Suprapubic skin (tissue), 4 donors: ENCODE measurements at regions not wholly inside any gene's neighbourhood (a gene's known extent, or its start where the extent isn't known, plus 50 kb on each side); places are given as distances from the start of the nearest gene placed in this dataset.

ENCODE experiments used
- EP300 ChIP-seq: sonication (generic); formaldehyde crosslinking; IDR thresholded peaks from one replicate; pipeline ENCODE4 v1.6.1; 2017; ENCODE audit warnings: antibody characterized with exemption
- POLR2A ChIP-seq, 2 donors: fragments of 450-650 bp; IDR thresholded peaks; one replicate each; pipeline ENCODE4 v1.6.1; 2017; ENCODE audit warnings: antibody characterized with exemption in 2 of 2, mild to moderate bottlenecking in 2 of 2, moderate library complexity in 2 of 2
- POLR2AphosphoS5 ChIP-seq, 3 donors: sonication (generic); formaldehyde crosslinking; IDR thresholded peaks; one replicate each; pipeline ENCODE4 v1.6.1; 2017; ENCODE audit warnings: antibody characterized with exemption in 3 of 3
- TF ChIP-seq, protein P1 (sequence below), 2 donors: fragments of 200-600 bp in 1 of 2; fragments of 450-650 bp in 1 of 2; sonication (generic) in 1 of 2; IDR thresholded peaks; one replicate each; pipeline ENCODE4 v1.5.1; 2016 to 2019; ENCODE audit warnings: antibody characterized with exemption in 2 of 2, mild to moderate bottlenecking in 1 of 2, moderate library complexity in 1 of 2

DNA sequence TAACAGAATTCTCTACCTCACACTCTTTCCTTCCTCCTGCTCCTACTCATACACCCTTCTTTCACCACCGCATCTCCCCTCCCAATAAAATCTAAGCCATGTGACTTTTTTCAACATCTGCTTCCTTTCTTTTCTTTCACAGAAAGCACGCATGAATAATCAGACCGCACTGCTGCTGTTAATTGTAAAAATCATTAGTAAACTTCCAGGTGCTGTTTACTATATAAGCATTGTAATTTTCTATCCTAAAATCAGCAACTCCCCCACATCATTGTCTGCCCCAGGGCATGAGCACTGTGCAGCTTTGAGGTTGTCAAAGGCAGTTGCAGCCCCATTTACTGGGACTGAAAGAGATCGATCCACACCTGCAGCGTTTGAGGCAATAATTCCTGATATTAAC is 782.6 kb upstream of the ID2 start:
- TF ChIP-seq POLR2A (IDR thresholded peaks at IDR 0.05) (no peak), EP300 (no peak), POLR2AphosphoS5 (IDR thresholded peaks at IDR 0.05) (no peak)
- TF ChIP-seq, protein P1, sequence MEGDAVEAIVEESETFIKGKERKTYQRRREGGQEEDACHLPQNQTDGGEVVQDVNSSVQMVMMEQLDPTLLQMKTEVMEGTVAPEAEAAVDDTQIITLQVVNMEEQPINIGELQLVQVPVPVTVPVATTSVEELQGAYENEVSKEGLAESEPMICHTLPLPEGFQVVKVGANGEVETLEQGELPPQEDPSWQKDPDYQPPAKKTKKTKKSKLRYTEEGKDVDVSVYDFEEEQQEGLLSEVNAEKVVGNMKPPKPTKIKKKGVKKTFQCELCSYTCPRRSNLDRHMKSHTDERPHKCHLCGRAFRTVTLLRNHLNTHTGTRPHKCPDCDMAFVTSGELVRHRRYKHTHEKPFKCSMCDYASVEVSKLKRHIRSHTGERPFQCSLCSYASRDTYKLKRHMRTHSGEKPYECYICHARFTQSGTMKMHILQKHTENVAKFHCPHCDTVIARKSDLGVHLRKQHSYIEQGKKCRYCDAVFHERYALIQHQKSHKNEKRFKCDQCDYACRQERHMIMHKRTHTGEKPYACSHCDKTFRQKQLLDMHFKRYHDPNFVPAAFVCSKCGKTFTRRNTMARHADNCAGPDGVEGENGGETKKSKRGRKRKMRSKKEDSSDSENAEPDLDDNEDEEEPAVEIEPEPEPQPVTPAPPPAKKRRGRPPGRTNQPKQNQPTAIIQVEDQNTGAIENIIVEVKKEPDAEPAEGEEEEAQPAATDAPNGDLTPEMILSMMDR (IDR thresholded peaks at IDR 0.05) = no peak
